H1 (cell line): ENCODE measurements at regions not wholly inside any gene's neighbourhood (a gene's known extent, or its start where the extent isn't known, plus 50 kb on each side); places are given as distances from the start of the nearest gene placed in this dataset.

ENCODE experiments used
- CTCF ChIA-PET: fragments of 300-600 bp; sonication (Branson Sonifier 250); formaldehyde crosslinking; loops from one replicate; lab custom pipeline; 2021; ENCODE audit not compliant: partially characterized antibody; lab: Charles Lee
- POLR2A ChIA-PET: fragments of 300-600 bp; sonication (Branson Sonifier 250); formaldehyde crosslinking; loops from one replicate; lab custom pipeline; 2021; ENCODE audit warnings: inconsistent platforms; ENCODE audit not compliant: partially characterized antibody; lab: Charles Lee
- DNase-seq, 2 experiments: peaks; one replicate each; pipeline versions ENCODE4 v3.0.0 to v3.0.0-alpha.2; 2010 to 2022; ENCODE audit warnings: low spot score in 2 of 2, low read depth in 1 of 2, mixed read lengths in 1 of 2
- FAIRE-seq: peaks from 2 replicates; lab custom pipeline; 2011; peaks lifted over from hg19 to GRCh38; lab: Jason Lieb, UNC
- H2AFZ ChIP-seq: 2 replicates; pipeline ENCODE4 v1.8.1; 2012; ENCODE audit warnings: low read length, inconsistent platforms
- H2AK5ac ChIP-seq: 2 replicates; pipeline ENCODE4 v1.6.1; 2013; ENCODE audit warnings: low read depth, low read length
- H2BK120ac ChIP-seq: replicated peaks from 2 replicates; pipeline ENCODE3; 2013; ENCODE audit warnings: low read depth, low read length, inconsistent platforms
- H2BK12ac ChIP-seq: 2 replicates; pipeline ENCODE4 v1.6.1; 2013; ENCODE audit warnings: low read depth, low read length
- H2BK15ac ChIP-seq: 2 replicates; pipeline ENCODE4 v1.6.1; 2013; ENCODE audit warnings: low read length
- H2BK20ac ChIP-seq: 2 replicates; pipeline ENCODE4 v1.6.1; 2013; ENCODE audit warnings: low read length
- H2BK5ac ChIP-seq: 2 replicates; pipeline ENCODE4 v1.6.1; 2013; ENCODE audit warnings: low read depth, low read length
- H3K14ac ChIP-seq: 2 replicates; pipeline ENCODE4 v1.6.1; 2013; ENCODE audit warnings: inconsistent platforms; ENCODE audit not compliant: insufficient read length
- H3K18ac ChIP-seq: 2 replicates; pipeline ENCODE4 v1.6.1; 2013; ENCODE audit warnings: low read length; ENCODE audit errors: extremely low read depth
- H3K23ac ChIP-seq: 2 replicates; pipeline ENCODE4 v1.6.1; 2013; ENCODE audit warnings: inconsistent platforms; ENCODE audit not compliant: insufficient read length
- H3K23me2 ChIP-seq: 2 replicates; pipeline ENCODE4 v1.6.1; 2013; ENCODE audit warnings: low read depth, low read length
- H3K27ac ChIP-seq: 2 replicates; pipeline ENCODE4 v1.6.1; 2011; ENCODE audit warnings: low read depth, low read length, inconsistent platforms
- H3K27me3 ChIP-seq, 4 experiments: replicated peaks in 1 of 4; 1 replicate in 1 of 4; 2 replicates in 3 of 4; pipeline versions ENCODE4 v1.6.1 to v1.8.1; 2011 to 2013; ENCODE audit warnings: low read length in 3 of 4, mild to moderate bottlenecking in 3 of 4, inconsistent platforms in 2 of 4, mixed read lengths in 2 of 4, moderate library complexity in 1 of 4; ENCODE audit not compliant: control insufficient read depth in 3 of 4, insufficient read depth in 3 of 4; ENCODE audit errors: extremely low read depth in 1 of 4
- H3K36me3 ChIP-seq, 4 experiments: 2 replicates each; pipeline versions ENCODE4 v1.6.1 to v1.8.1; 2011 to 2013; ENCODE audit warnings: mild to moderate bottlenecking in 4 of 4, low read length in 3 of 4, moderate library complexity in 2 of 4, control low read depth in 1 of 4, inconsistent platforms in 1 of 4; ENCODE audit not compliant: insufficient read depth in 4 of 4, control insufficient read depth in 2 of 4
- H3K4ac ChIP-seq: replicated peaks from 2 replicates; pipeline ENCODE3; 2013; ENCODE audit warnings: low read length, low read depth, mixed read lengths, inconsistent platforms; ENCODE audit not compliant: insufficient read length
- H3K4me1 ChIP-seq, 4 experiments: replicated peaks in 1 of 4; 1 replicate in 1 of 4; 2 replicates in 3 of 4; pipeline versions ENCODE4 v1.6.1 to v1.8.1; 2011 to 2013; ENCODE audit warnings: low read length in 3 of 4, inconsistent platforms in 2 of 4, mixed read lengths in 1 of 4; ENCODE audit not compliant: insufficient read depth in 4 of 4, control insufficient read depth in 3 of 4
- H3K4me2 ChIP-seq, 2 experiments: 2 replicates each; pipeline versions ENCODE4 v1.6.1 to v1.8.1; 2011 to 2013; ENCODE audit warnings: low read depth in 2 of 2, low read length in 2 of 2, control low read depth in 1 of 2, inconsistent platforms in 1 of 2, mild to moderate bottlenecking in 1 of 2; ENCODE audit not compliant: insufficient read depth in 1 of 2
- H3K4me3 ChIP-seq, 4 experiments: fragments of 200-600, 300-600 bp in 1 of 4; sonication (generic), shearing (Covaris generic), sonication (Bioruptor Twin) in 1 of 4; 2 replicates each; pipeline versions ENCODE4 v1.5.1 to v1.8.1; 2011 to 2016; ENCODE audit warnings: low read length in 4 of 4, low read depth in 3 of 4, control low read depth in 2 of 4, inconsistent platforms in 2 of 4, mild to moderate bottlenecking in 2 of 4, mixed read lengths in 1 of 4, moderate library complexity in 1 of 4; ENCODE audit not compliant: insufficient read depth in 2 of 4; ENCODE audit errors: extremely low read depth in 1 of 4
- H3K56ac ChIP-seq: replicated peaks from 2 replicates; pipeline ENCODE3; 2013; ENCODE audit warnings: low read depth, mild to moderate bottlenecking, mixed read lengths, low read length, inconsistent platforms; ENCODE audit not compliant: insufficient read length
- H3K79me1 ChIP-seq: 2 replicates; pipeline ENCODE4 v1.6.1; 2013; ENCODE audit warnings: low read depth, low read length, control low read depth
- H3K79me2 ChIP-seq, 2 experiments: 2 replicates each; pipeline versions ENCODE4 v1.6.1 to v1.8.1; 2012 to 2013; ENCODE audit warnings: low read length in 2 of 2, mild to moderate bottlenecking in 2 of 2, inconsistent platforms in 1 of 2; ENCODE audit not compliant: insufficient read depth in 2 of 2, control insufficient read depth in 1 of 2
- H3K9ac ChIP-seq, 4 experiments: replicated peaks in 1 of 4; 1 replicate in 1 of 4; 2 replicates in 3 of 4; pipeline versions ENCODE4 v1.6.1 to v1.8.1; 2011 to 2013; ENCODE audit warnings: low read depth in 3 of 4, low read length in 3 of 4, control low read depth in 2 of 4, mild to moderate bottlenecking in 2 of 4, moderate library complexity in 2 of 4, inconsistent platforms in 1 of 4; ENCODE audit errors: extremely low read depth in 1 of 4
- H3K9me3 ChIP-seq, 2 experiments: 2 replicates each; pipeline versions ENCODE4 v1.6.1 to v1.8.1; 2012 to 2013; ENCODE audit warnings: mild to moderate bottlenecking in 2 of 2, moderate library complexity in 2 of 2, control low read depth in 1 of 2, inconsistent platforms in 1 of 2, low read depth in 1 of 2, low read length in 1 of 2, mixed read lengths in 1 of 2; ENCODE audit not compliant: insufficient read depth in 2 of 2
- H4K20me1 ChIP-seq, 2 experiments: replicated peaks in 1 of 2; 2 replicates each; pipeline versions ENCODE3 to v1.8.1; 2011 to 2013; ENCODE audit warnings: inconsistent platforms in 2 of 2, low read length in 2 of 2, mild to moderate bottlenecking in 1 of 2; ENCODE audit not compliant: insufficient read depth in 2 of 2, control insufficient read depth in 1 of 2
- H4K5ac ChIP-seq: 2 replicates; pipeline ENCODE4 v1.6.1; 2013; ENCODE audit warnings: low read length, low read depth, mixed read lengths, inconsistent platforms; ENCODE audit not compliant: insufficient read length
- H4K8ac ChIP-seq: 2 replicates; pipeline ENCODE4 v1.8.0; 2013; ENCODE audit warnings: mild to moderate bottlenecking, moderate library complexity, low read length, inconsistent platforms; ENCODE audit not compliant: insufficient read depth; ENCODE audit errors: extremely low read depth
- H4K91ac ChIP-seq: replicated peaks from 2 replicates; pipeline ENCODE3; 2013; ENCODE audit warnings: low read length, mixed read lengths, inconsistent platforms; ENCODE audit not compliant: insufficient read length
- BACH1 ChIP-seq: IDR thresholded peaks from 2 replicates; pipeline ENCODE4 v1.6.1; 2012; ENCODE audit warnings: low read length, improper control_type of control experiment
- BCL11A ChIP-seq, 2 experiments: IDR thresholded peaks; one replicate each; pipeline ENCODE4 v1.6.1; 2011; ENCODE audit warnings: low read depth in 2 of 2, low read length in 2 of 2, mild to moderate bottlenecking in 2 of 2
- BRCA1 ChIP-seq: IDR thresholded peaks from 2 replicates; pipeline ENCODE4 v1.6.1; 2012; ENCODE audit warnings: low read depth, low read length, improper control_type of control experiment
- CHD1 ChIP-seq: IDR thresholded peaks from 2 replicates; pipeline ENCODE4 v1.6.1; 2012; ENCODE audit warnings: low read depth, low read length, improper control_type of control experiment
- EZH2 ChIP-seq: fragments of 200-600 bp; sonication (generic); IDR thresholded peaks from 2 replicates; pipeline ENCODE4 v1.7.1; 2012; ENCODE audit warnings: low read depth, mild to moderate bottlenecking, moderate library complexity, low read length, inconsistent platforms; ENCODE audit not compliant: severe bottlenecking
- GTF2F1 ChIP-seq: IDR thresholded peaks from 2 replicates; pipeline ENCODE4 v1.6.1; 2012; ENCODE audit warnings: low read depth, low read length, improper control_type of control experiment, borderline replicate concordance
- MAX ChIP-seq: IDR thresholded peaks from 2 replicates; pipeline ENCODE4 v1.6.1; 2012; ENCODE audit warnings: inconsistent platforms
- NANOG ChIP-seq: IDR thresholded peaks from 2 replicates; pipeline ENCODE4 v1.6.1; 2011; ENCODE audit warnings: low read length, low read depth, mild to moderate bottlenecking, inconsistent platforms; ENCODE audit not compliant: insufficient read depth, poor library complexity, severe bottlenecking
- NRF1 ChIP-seq: IDR thresholded peaks from 2 replicates; pipeline ENCODE4 v1.6.1; 2011; ENCODE audit warnings: mild to moderate bottlenecking, low read depth, low read length, improper control_type of control experiment
- PHF8 ChIP-seq: fragments of 200-600 bp; sonication (generic); conservative IDR thresholded peaks from 2 replicates; pipeline ENCODE4 v1.7.1; 2012; ENCODE audit warnings: low read depth, mild to moderate bottlenecking, inconsistent platforms, low read length, moderate library complexity
- POLR2A ChIP-seq, 2 experiments: IDR thresholded peaks; 1 replicate in 1 of 2; 2 replicates in 1 of 2; pipeline ENCODE4 v1.6.1; 2011; ENCODE audit warnings: low read depth in 2 of 2, low read length in 2 of 2, mild to moderate bottlenecking in 2 of 2; ENCODE audit errors: control extremely low read depth in 1 of 2
- SIRT6 ChIP-seq: IDR thresholded peaks from one replicate; pipeline ENCODE4 v1.7.1; 2012; ENCODE audit warnings: low read length, inconsistent platforms
- YY1 ChIP-seq: IDR thresholded peaks from 2 replicates; pipeline ENCODE4 v1.6.1; 2011; ENCODE audit warnings: low read depth, mild to moderate bottlenecking, low read length
- WGBS, 2 experiments: shearing (Covaris generic) in 1 of 2; methylation state at CpG; one replicate each; pipeline versions ENCODE4 v1.1.6 to v1.1.7; 2013 to 2015; ENCODE audit warnings: low lambda C conversion rate in 2 of 2, mixed read lengths in 2 of 2, inconsistent platforms in 1 of 2, low coverage in 1 of 2, missing lambda C conversion rate in 1 of 2; ENCODE audit not compliant: insufficient replicate concordance in 2 of 2, insufficient coverage in 1 of 2, insufficient read length in 1 of 2; ENCODE audit errors: extremely low coverage in 1 of 2, missing lambda C conversion rate in 1 of 2; 5-methylcytosine and 5-hydroxymethylcytosine counted together

GRCh38 chr4:108527723-108528122, 92.7 kb upstream of the RPL34 start:
- no peak overlapping the region for H2BK120ac ChIP-seq
- ChIA-PET CTCF (interaction anchor here (1.4 to 1.8 kb wide), 3 partner anchors 15 to 497 kb away, joined by 3 to 5 read pairs (median 3); no protein-coding TSS in a partner anchor), POLR2A (no interaction called here)
- H2BK15ac ChIP-seq: no peak overlapping the region
- H3K56ac ChIP-seq: no peak overlapping the region
- H2AFZ ChIP-seq: no peak overlapping the region
- FAIRE-seq (no peak), DNase-seq (no peak)
- no peak overlapping the region for H4K91ac ChIP-seq
- H3K27ac ChIP-seq: no peak overlapping the region
- no peaks in the 10 kb centered on the region for H3K9me3 ChIP-seq
- no peak overlapping the region for H4K8ac ChIP-seq
- no peak overlapping the region for H3K9ac ChIP-seq
- H2BK12ac ChIP-seq: no peak overlapping the region
- no peak overlapping the region for H4K5ac ChIP-seq
- H3K23ac ChIP-seq: no peak overlapping the region
- no peak overlapping the region for H2BK5ac ChIP-seq
- WGBS, 2 experiments: 96% methylated on average over 2 of the region's 2 CpGs; no CpG with 5 or more reads in 1 of the 2 experiments
- H3K4me3 ChIP-seq: no peak overlapping the region
- no peak overlapping the region for H2AK5ac ChIP-seq
- H3K4ac ChIP-seq: no peak overlapping the region
- no peak overlapping the region for H3K18ac ChIP-seq
- no peaks in the 10 kb centered on the region for H3K4me1 ChIP-seq
- no peak overlapping the region for H3K14ac ChIP-seq
- H3K79me2 ChIP-seq: no peaks in the 10 kb centered on the region
- no peak overlapping the region for H3K4me2 ChIP-seq
- H3K27me3 ChIP-seq: peaks cover 0 to 1% (median 0%) of the 10 kb centered on the region in 4 experiments; a peak in 1 of 7 replicates
- no peaks in the 10 kb centered on the region for H3K23me2 ChIP-seq
- H3K36me3 ChIP-seq: no peaks in the 10 kb centered on the region
- no peaks in the 10 kb centered on the region for H3K79me1 ChIP-seq
- H4K20me1 ChIP-seq: no peaks in the 10 kb centered on the region
- H2BK20ac ChIP-seq: no peak overlapping the region
- TF ChIP-seq PHF8 (no peak), BACH1 (no peak), MAX (no peak), CHD1 (no peak), SIRT6 (no peak), GTF2F1 (no peak), POLR2A (IDR thresholded peaks at IDR 0.05; ENCODE audit: control extremely low read depth in 1 of 2, low read depth in 2 of 2, low read length in 2 of 2) (no peak), BCL11A (IDR thresholded peaks at IDR 0.05; ENCODE audit: low read depth in 2 of 2, low read length in 2 of 2) (no peak), BRCA1 (no peak), EZH2 (no peak), YY1 (no peak), NANOG (no peak), NRF1 (no peak)
